Hepatocyte (in vitro differentiated cells): ENCODE measurements at regions not wholly inside any gene's neighbourhood (a gene's known extent, or its start where the extent isn't known, plus 50 kb on each side); places are given as distances from the start of the nearest gene placed in this dataset.

Experiments used
- DNase-seq: peaks from one replicate; pipeline ENCODE4 v3.0.0-alpha.2; 2016; ENCODE audit warnings: low spot score
- H2AFZ ChIP-seq: fragments of 200-600 bp; sonication (generic); 2 replicates; pipeline ENCODE4 v1.6.0; 2016; ENCODE audit warnings: antibody characterized with exemption, mild to moderate bottlenecking
- H3K27ac ChIP-seq: fragments of 200-600 bp; sonication (generic); 2 replicates; pipeline ENCODE4 v1.5.1; 2016; ENCODE audit warnings: mild to moderate bottlenecking
- H3K27me3 ChIP-seq: fragments of 200-600 bp; sonication (generic); 2 replicates; pipeline ENCODE4 v1.6.1; 2016
- H3K36me3 ChIP-seq: fragments of 200-600 bp; sonication (generic); replicated peaks from 2 replicates; pipeline ENCODE4 v1.5.1; 2016; ENCODE audit warnings: low read depth; ENCODE audit not compliant: insufficient read depth
- H3K4me1 ChIP-seq: fragments of 200-600 bp; sonication (generic); 2 replicates; pipeline ENCODE4 v1.5.1; 2016; ENCODE audit warnings: mild to moderate bottlenecking, moderate library complexity; ENCODE audit not compliant: insufficient read depth
- H3K4me2 ChIP-seq: fragments of 200-600 bp; sonication (generic); 2 replicates; pipeline ENCODE4 v1.6.0; 2016
- H3K4me3 ChIP-seq: fragments of 200-600 bp; sonication (generic); 2 replicates; pipeline ENCODE4 v1.5.1; 2016; ENCODE audit warnings: mild to moderate bottlenecking
- H3K79me2 ChIP-seq: fragments of 200-600 bp; sonication (generic); 2 replicates; pipeline ENCODE4 v1.6.0; 2017; ENCODE audit warnings: mild to moderate bottlenecking
- H3K9me2 ChIP-seq: fragments of 200-600 bp; sonication (generic); replicated peaks from 2 replicates; pipeline ENCODE4 v1.6.0; 2017; ENCODE audit warnings: mild to moderate bottlenecking; ENCODE audit not compliant: insufficient read depth
- H3K9me3 ChIP-seq: fragments of 200-600 bp; sonication (generic); 2 replicates; pipeline ENCODE4 v1.5.1; 2016; ENCODE audit warnings: low read depth, mild to moderate bottlenecking
- H4K20me1 ChIP-seq: fragments of 200-600 bp; sonication (generic); 2 replicates; pipeline ENCODE4 v1.6.0; 2016; ENCODE audit warnings: mild to moderate bottlenecking; ENCODE audit not compliant: insufficient read depth, poor library complexity, severe bottlenecking
- CTCF ChIP-seq: fragments of 200-600 bp; sonication (generic); IDR thresholded peaks from 2 replicates; pipeline ENCODE4 v1.5.1; 2016; ENCODE audit warnings: antibody characterized with exemption, mild to moderate bottlenecking; ENCODE audit not compliant: poor library complexity
- EZH2 ChIP-seq: fragments of 200-600 bp; sonication (generic); IDR thresholded peaks from 2 replicates; pipeline ENCODE4 v1.6.1; 2016; ENCODE audit warnings: antibody characterized with exemption, mild to moderate bottlenecking, borderline replicate concordance
- EZH2phosphoT487 ChIP-seq: fragments of 200-600 bp; sonication (generic); IDR thresholded peaks from one replicate; pipeline ENCODE4 v1.6.1; 2018; ENCODE audit warnings: antibody characterized with exemption, mild to moderate bottlenecking, low read depth, moderate library complexity; ENCODE audit not compliant: unreplicated experiment, severe bottlenecking
- WGBS: methylation state at CpG from one replicate; pipeline ENCODE4 v1.1.6; 2016; ENCODE audit warnings: low lambda C conversion rate; ENCODE audit errors: missing lambda C conversion rate; 5-methylcytosine and 5-hydroxymethylcytosine counted together

GRCh38 chr7:81333536-81333935, 414.7 kb upstream of the SEMA3C start:
- no peaks in the 10 kb centered on the region for H3K27me3 ChIP-seq
- no peak for DNase-seq
- no peak overlapping the region for H3K27ac ChIP-seq
- H4K20me1 ChIP-seq, result no peaks in the 10 kb centered on the region
- H3K4me1 ChIP-seq, result peaks cover 5% of the 10 kb centered on the region
- no peak overlapping the region for H2AFZ ChIP-seq
- H3K9me2 ChIP-seq, result no peaks in the 10 kb centered on the region
- H3K36me3 ChIP-seq, result no peaks in the 10 kb centered on the region
- no peaks in the 10 kb centered on the region for H3K79me2 ChIP-seq
- TF ChIP-seq EZH2 (no peak), EZH2phosphoT487 (no peak), CTCF (no peak)
- 91% methylated on average over 13 of the region's 13 CpGs for WGBS
- no peak overlapping the region for H3K4me3 ChIP-seq
- H3K9me3 ChIP-seq, result no peaks in the 10 kb centered on the region
- no peak overlapping the region for H3K4me2 ChIP-seq

GRCh38 chr7:81333004-81333403, 414.2 kb upstream of the SEMA3C start:
- H3K4me1 ChIP-seq, result peaks cover 5% of the 10 kb centered on the region
- no peaks in the 10 kb centered on the region for H3K9me3 ChIP-seq
- 76% methylated on average over 1 of the region's 1 CpG for WGBS
- no peaks in the 10 kb centered on the region for H4K20me1 ChIP-seq
- no peak overlapping the region for H3K27ac ChIP-seq
- no peaks in the 10 kb centered on the region for H3K79me2 ChIP-seq
- H3K4me3 ChIP-seq, result no peak overlapping the region
- TF ChIP-seq EZH2phosphoT487, result no peak
- no peak for TF ChIP-seq CTCF
- no peak for TF ChIP-seq EZH2
- DNase-seq, result no peak
- no peaks in the 10 kb centered on the region for H3K9me2 ChIP-seq
- H2AFZ ChIP-seq, result no peak overlapping the region
- H3K36me3 ChIP-seq, result no peaks in the 10 kb centered on the region
- H3K27me3 ChIP-seq, result no peaks in the 10 kb centered on the region
- no peak overlapping the region for H3K4me2 ChIP-seq

GRCh38 chr7:81331061-81332018, 412.5 kb upstream of the SEMA3C start:
- H3K36me3 ChIP-seq, result no peaks in the 10 kb centered on the region
- no peaks in the 10 kb centered on the region for H3K9me3 ChIP-seq
- H3K4me3 ChIP-seq, result no peak overlapping the region
- peaks cover 5% of the 10 kb centered on the region for H3K4me1 ChIP-seq
- no peak overlapping the region for H3K27ac ChIP-seq
- H3K27me3 ChIP-seq, result no peaks in the 10 kb centered on the region
- H3K79me2 ChIP-seq, result no peaks in the 10 kb centered on the region
- H4K20me1 ChIP-seq, result no peaks in the 10 kb centered on the region
- WGBS, result 44% methylated on average over 1 of the region's 1 CpG
- H3K9me2 ChIP-seq, result no peaks in the 10 kb centered on the region
- TF ChIP-seq EZH2 (no peak), CTCF (no peak), EZH2phosphoT487 (no peak)
- DNase-seq, result no peak
- H3K4me2 ChIP-seq, result no peak overlapping the region
- H2AFZ ChIP-seq, result no peak overlapping the region
